MM.1S (cell line): ENCODE measurements at regions not wholly inside any gene's neighbourhood (a gene's known extent, or its start where the extent isn't known, plus 50 kb on each side); places are given as distances from the start of the nearest gene placed in this dataset.

Experiments used
- EZH2 ChIP-seq: fragments of 300-600 bp; sonication (generic); optimal IDR thresholded peaks from 2 replicates; pipeline ENCODE3; 2017; ENCODE audit warnings: low read depth, mild to moderate bottlenecking, antibody characterized with exemption, low read length, mixed read lengths
- TF ChIP-seq, protein P1 (sequence below): fragments of 300-600 bp; sonication (generic); IDR thresholded peaks from 2 replicates; pipeline ENCODE4 v1.5.1; 2016; ENCODE audit warnings: antibody characterized with exemption, low read length, mixed read lengths

DNA sequence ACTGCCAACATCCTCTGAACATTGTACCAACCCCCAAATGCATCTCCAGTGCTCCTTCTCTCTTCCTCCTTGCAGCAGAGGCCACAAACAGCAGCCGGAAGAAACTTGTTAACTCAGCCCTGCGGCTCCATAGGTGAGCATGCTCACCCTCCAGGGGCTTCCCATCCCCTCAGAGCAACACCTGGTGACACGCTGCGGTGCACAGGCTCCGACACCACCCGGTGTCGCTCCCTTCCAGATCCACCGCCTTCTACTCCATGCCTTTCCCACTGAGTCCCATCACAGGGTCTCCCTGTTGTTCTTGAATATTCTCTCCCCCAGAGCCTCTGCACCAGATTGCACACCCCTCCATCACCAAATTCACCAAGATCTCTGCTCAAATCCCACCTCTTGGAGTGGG, 171.5 kb upstream of the FHL2 start:
- TF ChIP-seq, protein P1, sequence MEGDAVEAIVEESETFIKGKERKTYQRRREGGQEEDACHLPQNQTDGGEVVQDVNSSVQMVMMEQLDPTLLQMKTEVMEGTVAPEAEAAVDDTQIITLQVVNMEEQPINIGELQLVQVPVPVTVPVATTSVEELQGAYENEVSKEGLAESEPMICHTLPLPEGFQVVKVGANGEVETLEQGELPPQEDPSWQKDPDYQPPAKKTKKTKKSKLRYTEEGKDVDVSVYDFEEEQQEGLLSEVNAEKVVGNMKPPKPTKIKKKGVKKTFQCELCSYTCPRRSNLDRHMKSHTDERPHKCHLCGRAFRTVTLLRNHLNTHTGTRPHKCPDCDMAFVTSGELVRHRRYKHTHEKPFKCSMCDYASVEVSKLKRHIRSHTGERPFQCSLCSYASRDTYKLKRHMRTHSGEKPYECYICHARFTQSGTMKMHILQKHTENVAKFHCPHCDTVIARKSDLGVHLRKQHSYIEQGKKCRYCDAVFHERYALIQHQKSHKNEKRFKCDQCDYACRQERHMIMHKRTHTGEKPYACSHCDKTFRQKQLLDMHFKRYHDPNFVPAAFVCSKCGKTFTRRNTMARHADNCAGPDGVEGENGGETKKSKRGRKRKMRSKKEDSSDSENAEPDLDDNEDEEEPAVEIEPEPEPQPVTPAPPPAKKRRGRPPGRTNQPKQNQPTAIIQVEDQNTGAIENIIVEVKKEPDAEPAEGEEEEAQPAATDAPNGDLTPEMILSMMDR: no peak
- TF ChIP-seq EZH2: no peak
